Sigmoid colon (tissue), 6 donors: ENCODE measurements at regions not wholly inside any gene's neighbourhood (a gene's known extent, or its start where the extent isn't known, plus 50 kb on each side); places are given as distances from the start of the nearest gene placed in this dataset.

Experiments
- DNase-seq: peaks from one replicate; pipeline ENCODE4 v3.0.0-alpha.2; 2019
- H3K27ac ChIP-seq, 4 donors: fragments of 200-600 bp; sonication (generic); one replicate each; pipeline ENCODE4 v1.5.1; 2016 to 2019; ENCODE audit warnings: mild to moderate bottlenecking in 1 of 4
- H3K27me3 ChIP-seq, 3 donors: fragments of 200-600 bp; sonication (generic); one replicate each; pipeline ENCODE4 v1.5.1; 2019; ENCODE audit warnings: mild to moderate bottlenecking in 1 of 3
- H3K36me3 ChIP-seq, 4 donors: fragments of 200-600 bp; sonication (generic); one replicate each; pipeline ENCODE4 v1.5.1; 2016 to 2019
- H3K4me1 ChIP-seq, 4 donors: fragments of 200-600 bp; sonication (generic); one replicate each; pipeline ENCODE4 v1.5.1; 2017 to 2019
- H3K4me3 ChIP-seq, 4 donors: fragments of 200-600 bp; sonication (generic); one replicate each; pipeline ENCODE4 v1.5.1; 2017 to 2019; ENCODE audit warnings: mild to moderate bottlenecking in 2 of 4, moderate library complexity in 1 of 4
- H3K9me3 ChIP-seq, 4 donors: fragments of 200-600 bp in 3 of 4; sonication (generic) in 3 of 4; one replicate each; pipeline versions ENCODE4 v1.5.1 to v1.6.1; 2013 to 2019
- EP300 ChIP-seq, 4 donors: sonication (generic); formaldehyde crosslinking; IDR thresholded peaks; one replicate each; pipeline ENCODE4 v1.6.1; 2017; ENCODE audit warnings: antibody characterized with exemption in 4 of 4
- POLR2A ChIP-seq, 2 donors: fragments of 450-650 bp; IDR thresholded peaks; one replicate each; pipeline ENCODE4 v1.6.1; 2016; ENCODE audit warnings: antibody characterized with exemption in 2 of 2, mild to moderate bottlenecking in 2 of 2, moderate library complexity in 2 of 2
- POLR2AphosphoS5 ChIP-seq, 4 donors: sonication (generic); formaldehyde crosslinking; IDR thresholded peaks; one replicate each; pipeline ENCODE4 v1.6.1; 2017; ENCODE audit warnings: antibody characterized with exemption in 4 of 4
- WGBS, 2 donors: extraction: QIAGEN DNeasy Blood & Tissue Kit; methylation state at CpG; one replicate each; pipeline ENCODE4 v1.1.7; 2013; 5-methylcytosine and 5-hydroxymethylcytosine counted together
- intact Hi-C: fragments of 100-400 bp; cut with DNase I; formaldehyde crosslinking; loops from one replicate; pipeline ENCODE4 v1.15.1; 2023
- TF ChIP-seq, protein P1 (sequence below), 4 experiments: fragments of 450-650 bp in 3 of 4; fragments of 200-600 bp in 1 of 4; IDR thresholded peaks; one replicate each; pipeline ENCODE4 v1.5.1; 2016 to 2019; ENCODE audit warnings: antibody characterized with exemption in 4 of 4, mild to moderate bottlenecking in 3 of 4, moderate library complexity in 2 of 4
- donor health status: healthy with polysubstance abuse.
- donor health status: healthy.

DNA sequence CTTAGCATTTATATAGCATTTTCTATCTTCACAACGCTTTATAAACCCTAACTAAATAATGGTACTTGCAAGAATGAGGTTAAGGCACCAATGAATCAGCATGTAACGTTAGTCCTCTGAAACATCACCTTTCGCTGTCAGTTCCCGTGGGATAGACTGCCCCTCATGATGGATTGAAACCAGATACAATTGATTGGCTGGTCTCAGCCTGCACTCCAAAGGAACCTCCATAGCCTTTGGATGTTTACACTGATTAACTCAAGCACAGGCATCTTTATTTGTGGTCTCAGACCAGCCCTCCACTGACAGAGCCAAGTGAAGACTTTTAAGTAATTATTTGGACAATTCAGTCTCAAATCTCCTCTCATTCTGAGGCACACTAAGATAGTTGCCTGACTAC, 1339.4 kb upstream of the WWC1 start:
- DNase-seq = no peak
- TF ChIP-seq POLR2AphosphoS5 (IDR thresholded peaks at IDR 0.05) (no peak), EP300 (IDR thresholded peaks at IDR 0.05) (no peak), POLR2A (IDR thresholded peaks at IDR 0.05) (no peak)
- TF ChIP-seq, protein P1, sequence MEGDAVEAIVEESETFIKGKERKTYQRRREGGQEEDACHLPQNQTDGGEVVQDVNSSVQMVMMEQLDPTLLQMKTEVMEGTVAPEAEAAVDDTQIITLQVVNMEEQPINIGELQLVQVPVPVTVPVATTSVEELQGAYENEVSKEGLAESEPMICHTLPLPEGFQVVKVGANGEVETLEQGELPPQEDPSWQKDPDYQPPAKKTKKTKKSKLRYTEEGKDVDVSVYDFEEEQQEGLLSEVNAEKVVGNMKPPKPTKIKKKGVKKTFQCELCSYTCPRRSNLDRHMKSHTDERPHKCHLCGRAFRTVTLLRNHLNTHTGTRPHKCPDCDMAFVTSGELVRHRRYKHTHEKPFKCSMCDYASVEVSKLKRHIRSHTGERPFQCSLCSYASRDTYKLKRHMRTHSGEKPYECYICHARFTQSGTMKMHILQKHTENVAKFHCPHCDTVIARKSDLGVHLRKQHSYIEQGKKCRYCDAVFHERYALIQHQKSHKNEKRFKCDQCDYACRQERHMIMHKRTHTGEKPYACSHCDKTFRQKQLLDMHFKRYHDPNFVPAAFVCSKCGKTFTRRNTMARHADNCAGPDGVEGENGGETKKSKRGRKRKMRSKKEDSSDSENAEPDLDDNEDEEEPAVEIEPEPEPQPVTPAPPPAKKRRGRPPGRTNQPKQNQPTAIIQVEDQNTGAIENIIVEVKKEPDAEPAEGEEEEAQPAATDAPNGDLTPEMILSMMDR (IDR thresholded peaks at IDR 0.05) = no peak
- WGBS, 2 donors = 81 to 82% methylated on average over 4 of the region's 4 CpGs
- Histone ChIP-seq H3K4me1 (peaks cover 0 to 8% (median 0%) of the 10 kb centered on the region in 4 donors), H3K27ac (no peak overlapping the region), H3K36me3 (no peaks in the 10 kb centered on the region), H3K4me3 (no peak overlapping the region), H3K27me3 (no peaks in the 10 kb centered on the region), H3K9me3 (no peaks in the 10 kb centered on the region)
- intact Hi-C loops = no loop called here

DNA sequence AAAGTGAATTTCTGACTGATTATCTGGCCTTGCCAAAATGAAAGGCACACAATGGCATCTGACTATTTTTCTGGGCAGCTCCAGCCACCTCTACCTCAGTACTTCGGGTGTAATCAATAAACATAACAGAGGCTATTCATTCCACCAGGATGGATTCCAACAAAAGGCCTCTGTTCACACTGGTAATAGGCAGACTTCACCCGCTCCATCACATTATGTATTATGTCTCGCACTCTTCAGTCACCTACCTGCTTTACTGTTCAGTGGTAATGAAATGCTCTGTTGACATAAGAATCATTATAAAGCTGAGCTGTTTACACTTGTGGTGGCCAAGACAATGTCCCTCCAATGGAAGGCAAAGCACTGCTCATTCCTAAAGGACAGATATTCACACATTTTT, 1333.7 kb upstream of the WWC1 start:
- 28 to 69% methylated on average over 3 of the region's 3 CpGs for WGBS, 2 donors
- Histone ChIP-seq H3K4me1 (peaks cover 0 to 6% (median 0%) of the 10 kb centered on the region in 4 donors), H3K9me3 (peaks cover 0 to 5% (median 0%) of the 10 kb centered on the region in 4 donors), H3K36me3 (no peaks in the 10 kb centered on the region), H3K27me3 (no peaks in the 10 kb centered on the region), H3K27ac (no peak overlapping the region), H3K4me3 (no peak overlapping the region)
- DNase-seq = no peak
- TF ChIP-seq, protein P1 (IDR thresholded peaks at IDR 0.05) = no peak
- TF ChIP-seq EP300 (IDR thresholded peaks at IDR 0.05) = no peak
- no peak for TF ChIP-seq POLR2AphosphoS5 (IDR thresholded peaks at IDR 0.05)
- intact Hi-C loops = no loop called here

DNA sequence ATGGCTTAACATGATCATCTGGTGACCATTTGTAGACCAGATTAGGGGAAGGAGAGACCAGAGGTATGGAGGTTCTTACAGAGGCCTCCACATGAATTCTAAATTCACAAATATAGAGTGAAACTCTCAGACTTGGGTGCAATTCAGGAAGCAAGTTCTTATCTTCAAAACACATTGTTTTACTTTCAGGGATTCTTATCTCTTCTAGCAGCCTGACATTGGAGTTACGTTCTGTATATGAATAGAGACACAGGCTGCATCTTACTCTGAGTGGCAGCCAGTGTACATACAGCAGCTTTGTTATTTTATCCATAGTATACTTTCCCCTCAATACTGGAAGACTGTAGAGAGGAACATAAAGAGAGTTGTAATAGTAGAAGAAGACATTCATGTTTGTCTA, 1331.7 kb upstream of the WWC1 start:
- WGBS, 2 donors = 22 to 32% methylated on average over 1 of the region's 1 CpG
- Histone ChIP-seq H3K27me3 (no peaks in the 10 kb centered on the region), H3K4me3 (no peak overlapping the region), H3K9me3 (peaks cover 0 to 5% (median 0%) of the 10 kb centered on the region in 4 donors), H3K27ac (no peak overlapping the region), H3K36me3 (no peaks in the 10 kb centered on the region), H3K4me1 (no peaks in the 10 kb centered on the region)
- TF ChIP-seq EP300 (IDR thresholded peaks at IDR 0.05) (no peak), POLR2AphosphoS5 (IDR thresholded peaks at IDR 0.05) (no peak), POLR2A (IDR thresholded peaks at IDR 0.05) (no peak)
- TF ChIP-seq, protein P1 (IDR thresholded peaks at IDR 0.05) = no peak
- intact Hi-C loops = no loop called here
- no peak for DNase-seq

GRCh38 chr5:166961028-166961427, 1330.4 kb upstream of the WWC1 start:
- DNase-seq = no peak
- H3K36me3 ChIP-seq = no peaks in the 10 kb centered on the region
- peaks cover 0 to 5% (median 0%) of the 10 kb centered on the region in 4 donors for H3K9me3 ChIP-seq
- intact Hi-C loops = no loop called here
- H3K27me3 ChIP-seq = no peaks in the 10 kb centered on the region
- H3K27ac ChIP-seq = no peak overlapping the region
- no peaks in the 10 kb centered on the region for H3K4me1 ChIP-seq
- no peak for TF ChIP-seq POLR2AphosphoS5 (IDR thresholded peaks at IDR 0.05)
- TF ChIP-seq, protein P1 (IDR thresholded peaks at IDR 0.05) = peak in 1 of 4 experiments; percentile 12
- H3K4me3 ChIP-seq = no peak overlapping the region
- WGBS, 2 donors = 30 to 87% methylated on average over 5 of the region's 5 CpGs

DNA sequence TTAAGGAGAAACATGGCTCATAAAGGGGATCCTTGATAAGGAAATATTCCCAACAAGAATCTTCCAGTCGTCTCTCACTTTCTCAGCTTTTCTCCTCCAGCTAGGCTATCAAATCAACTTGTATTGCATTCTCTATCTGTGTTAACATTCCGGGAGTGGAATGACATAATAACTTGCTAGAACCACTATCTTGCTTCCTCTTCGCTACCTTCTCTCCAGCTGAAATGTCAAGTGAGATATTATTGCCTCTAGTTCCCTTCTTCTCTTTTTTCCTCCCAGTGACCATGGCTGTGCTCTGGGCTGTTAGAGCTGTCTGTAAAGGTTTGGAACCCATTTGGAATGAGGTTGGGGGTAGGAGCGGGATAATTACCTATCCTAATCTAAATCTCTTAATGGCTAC, 1329.5 kb upstream of the WWC1 start:
- intact Hi-C loops = no loop called here
- H3K4me1 ChIP-seq = no peaks in the 10 kb centered on the region
- WGBS, 2 donors = 73 to 76% methylated on average over 4 of the region's 4 CpGs
- TF ChIP-seq POLR2A (IDR thresholded peaks at IDR 0.05) = no peak
- TF ChIP-seq EP300 (IDR thresholded peaks at IDR 0.05) = no peak
- no peak for TF ChIP-seq POLR2AphosphoS5 (IDR thresholded peaks at IDR 0.05)
- TF ChIP-seq, protein P1 (IDR thresholded peaks at IDR 0.05) = no peak
- H3K27ac ChIP-seq = no peak overlapping the region
- no peaks in the 10 kb centered on the region for H3K27me3 ChIP-seq
- no peak for DNase-seq
- no peaks in the 10 kb centered on the region for H3K36me3 ChIP-seq
- H3K9me3 ChIP-seq = peaks cover 0 to 5% (median 0%) of the 10 kb centered on the region in 4 donors
- no peak overlapping the region for H3K4me3 ChIP-seq
